AG09319 (cell line): ENCODE measurements at regions not wholly inside any gene's neighbourhood (a gene's known extent, or its start where the extent isn't known, plus 50 kb on each side); places are given as distances from the start of the nearest gene placed in this dataset.

ENCODE experiments used
- DNase-seq: peaks from one replicate; pipeline ENCODE4 v3.0.0-alpha.2; 2010; ENCODE audit warnings: low read depth; ENCODE audit errors: extremely low read depth
- TF ChIP-seq, protein P1 (sequence below): IDR thresholded peaks from 2 replicates; pipeline ENCODE4 v1.5.1; 2011; ENCODE audit warnings: low read depth, mild to moderate bottlenecking, inconsistent platforms, low read length, moderate library complexity

DNA sequence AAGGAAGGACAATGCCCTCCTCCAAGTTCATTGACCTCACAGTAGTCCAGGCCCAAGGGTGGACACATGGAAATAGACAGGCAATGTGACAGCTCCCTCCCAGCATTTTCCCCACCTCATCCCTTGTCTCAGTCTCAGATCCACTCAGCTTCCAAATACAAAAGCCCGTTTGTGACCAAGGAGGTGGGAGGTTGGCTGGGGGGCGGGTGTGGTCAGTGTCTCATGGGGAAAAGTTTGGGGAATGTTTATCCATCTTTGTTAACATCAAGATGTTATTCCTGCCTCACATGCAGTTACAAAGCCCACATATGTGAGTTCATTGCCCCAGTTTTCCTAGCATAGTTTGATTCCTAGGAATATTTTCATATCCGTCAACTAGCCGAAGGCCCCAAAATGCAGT lies 338.5 kb upstream of the PPP2R3A start:
- DNase-seq, result no peak
- TF ChIP-seq, protein P1, sequence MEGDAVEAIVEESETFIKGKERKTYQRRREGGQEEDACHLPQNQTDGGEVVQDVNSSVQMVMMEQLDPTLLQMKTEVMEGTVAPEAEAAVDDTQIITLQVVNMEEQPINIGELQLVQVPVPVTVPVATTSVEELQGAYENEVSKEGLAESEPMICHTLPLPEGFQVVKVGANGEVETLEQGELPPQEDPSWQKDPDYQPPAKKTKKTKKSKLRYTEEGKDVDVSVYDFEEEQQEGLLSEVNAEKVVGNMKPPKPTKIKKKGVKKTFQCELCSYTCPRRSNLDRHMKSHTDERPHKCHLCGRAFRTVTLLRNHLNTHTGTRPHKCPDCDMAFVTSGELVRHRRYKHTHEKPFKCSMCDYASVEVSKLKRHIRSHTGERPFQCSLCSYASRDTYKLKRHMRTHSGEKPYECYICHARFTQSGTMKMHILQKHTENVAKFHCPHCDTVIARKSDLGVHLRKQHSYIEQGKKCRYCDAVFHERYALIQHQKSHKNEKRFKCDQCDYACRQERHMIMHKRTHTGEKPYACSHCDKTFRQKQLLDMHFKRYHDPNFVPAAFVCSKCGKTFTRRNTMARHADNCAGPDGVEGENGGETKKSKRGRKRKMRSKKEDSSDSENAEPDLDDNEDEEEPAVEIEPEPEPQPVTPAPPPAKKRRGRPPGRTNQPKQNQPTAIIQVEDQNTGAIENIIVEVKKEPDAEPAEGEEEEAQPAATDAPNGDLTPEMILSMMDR, result no peak

DNA sequence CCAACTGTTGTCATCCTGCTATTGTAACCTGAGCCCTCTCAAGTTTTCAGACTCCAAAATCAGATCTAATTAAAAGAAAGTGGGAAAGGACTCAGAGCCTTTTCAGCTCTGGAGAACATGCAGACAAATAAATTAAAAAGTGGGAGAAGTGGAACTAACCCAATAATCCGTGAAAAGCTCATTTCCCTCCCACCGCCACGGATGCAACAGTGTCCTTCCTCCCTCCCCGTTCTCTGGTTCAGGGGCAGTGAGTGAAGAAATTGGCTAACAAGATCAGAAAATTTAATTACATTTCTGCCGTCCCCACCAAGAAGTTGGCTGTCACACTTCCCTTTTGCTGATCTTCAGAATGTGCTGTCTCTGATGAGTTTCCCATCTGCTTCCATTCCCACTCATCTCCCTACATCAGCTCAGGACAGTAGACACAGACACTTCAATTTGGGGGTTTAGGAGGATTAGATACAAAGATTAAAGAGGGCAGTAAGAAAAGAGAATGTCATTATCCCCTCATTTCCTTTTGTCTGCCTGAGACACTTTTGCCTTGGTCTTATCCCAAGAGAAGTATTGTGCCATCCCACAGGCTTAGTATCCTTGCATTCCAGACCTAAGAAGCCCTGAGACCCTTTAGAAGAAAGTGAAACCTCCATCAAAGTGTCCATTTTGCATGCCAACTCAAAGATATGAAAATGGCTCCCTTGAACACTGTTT lies 335.7 kb upstream of the PPP2R3A start:
- DNase-seq, result no peak
- TF ChIP-seq, protein P1, result no peak

DNA sequence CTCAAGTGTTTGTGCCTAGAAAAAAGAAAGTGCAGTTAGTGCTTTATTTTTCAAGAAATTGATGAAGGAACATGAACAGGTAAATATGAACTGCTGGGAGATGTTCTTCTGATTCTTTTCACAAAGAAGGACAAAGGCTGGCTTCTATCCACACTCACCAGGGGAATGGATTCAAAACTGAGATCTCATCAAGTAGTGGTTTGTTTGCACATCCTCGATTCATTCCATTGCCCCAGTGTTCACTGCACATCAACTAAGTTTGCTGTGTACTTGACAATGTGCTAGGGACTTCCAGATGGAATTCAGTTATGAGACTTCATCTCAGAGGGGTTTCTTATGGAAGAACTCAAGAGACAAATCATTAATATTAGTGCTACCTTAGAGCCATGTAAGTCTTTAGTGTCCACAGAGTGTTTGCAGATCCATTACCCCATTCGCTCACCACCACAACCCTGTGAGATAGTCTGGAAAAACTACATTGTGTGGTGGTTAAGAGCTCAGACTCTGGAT lies 332.9 kb upstream of the PPP2R3A start:
- TF ChIP-seq, protein P1, result no peak
- DNase-seq, result no peak

DNA sequence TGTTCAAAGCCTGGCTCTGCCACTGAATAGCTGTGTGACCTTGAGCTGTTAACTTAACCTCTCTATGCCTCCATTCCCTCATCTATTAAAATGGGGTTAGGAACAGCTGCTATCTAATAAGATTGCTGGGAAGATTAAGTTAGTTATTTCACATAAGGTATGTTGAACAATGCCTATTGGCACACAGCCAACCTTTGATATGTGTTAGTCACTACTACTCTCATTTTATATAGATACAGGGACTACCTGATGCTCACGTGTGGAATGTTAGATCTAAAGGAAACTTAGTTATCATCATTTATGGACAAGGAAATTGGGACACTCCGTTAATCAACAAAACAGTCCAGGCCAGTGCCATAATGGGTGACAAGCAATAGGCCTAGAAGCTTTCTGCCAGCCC lies 332.4 kb upstream of the PPP2R3A start:
- TF ChIP-seq, protein P1, result no peak
- no peak for DNase-seq

DNA sequence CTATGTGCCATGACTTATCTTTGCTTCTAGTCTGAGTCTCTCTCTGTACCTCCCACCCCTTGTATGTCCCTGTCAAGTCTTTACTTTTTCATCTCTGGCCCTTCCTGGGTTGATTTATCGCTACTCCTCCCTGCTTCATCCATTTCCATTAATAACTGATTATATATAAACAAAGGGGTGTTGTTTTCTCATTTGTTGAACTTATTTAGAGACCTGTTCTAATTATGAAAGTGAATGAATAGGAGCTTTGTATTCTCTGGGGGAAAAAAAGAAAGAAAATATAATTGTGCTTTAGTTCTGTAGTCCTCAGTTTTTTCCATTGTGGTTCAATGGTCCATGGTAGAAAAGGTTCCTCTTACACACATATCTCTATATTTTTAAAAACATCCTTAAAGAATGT lies 328.9 kb upstream of the PPP2R3A start:
- TF ChIP-seq, protein P1, result no peak
- DNase-seq, result no peak

DNA sequence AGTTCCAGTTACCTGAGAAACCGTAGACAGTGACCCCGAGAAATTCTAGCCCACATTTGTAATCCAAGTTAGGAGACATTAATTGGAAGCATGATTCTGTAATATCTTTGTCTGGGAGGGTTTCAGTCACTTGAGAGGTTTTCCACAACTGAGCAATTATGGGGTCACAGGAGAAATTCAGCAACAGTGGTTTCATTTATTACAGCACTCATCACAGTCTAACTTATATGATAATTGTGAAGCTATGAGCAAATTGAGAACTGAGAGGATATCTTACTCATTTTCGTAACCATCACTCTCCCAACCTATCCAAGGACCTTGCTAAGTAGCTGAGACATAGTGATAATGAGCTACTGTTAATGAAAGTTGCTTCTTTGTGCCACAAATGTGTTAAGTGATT lies 328.5 kb upstream of the PPP2R3A start:
- TF ChIP-seq, protein P1, result no peak
- no peak for DNase-seq

DNA sequence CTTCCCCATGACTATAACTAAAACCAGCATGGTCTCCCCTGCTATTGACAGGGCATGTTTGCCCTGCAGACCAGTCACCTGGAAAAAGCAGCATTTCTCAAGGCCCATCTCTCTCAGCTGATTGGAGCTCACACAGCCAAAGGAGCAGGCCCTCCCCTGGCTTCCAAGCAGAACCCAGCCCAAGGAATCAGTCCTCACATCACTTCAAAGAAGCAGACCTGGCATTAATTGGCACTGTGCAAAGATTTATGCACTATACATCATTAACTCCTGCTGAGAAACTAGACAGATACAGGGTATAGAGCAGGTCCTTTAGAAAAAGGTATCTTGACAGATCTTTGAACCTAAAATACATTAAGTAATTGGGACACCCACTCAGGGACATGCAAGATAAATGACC lies 323.8 kb upstream of the PPP2R3A start:
- no peak for DNase-seq
- TF ChIP-seq, protein P1, result no peak
